ENCODE measurements at regions not wholly inside any gene's neighbourhood (a gene's known extent, or its start where the extent isn't known, plus 50 kb on each side); places are given as distances from the start of the nearest gene placed in this dataset.
"Not testable (repeated sequence)": the region's sequence is repeated elsewhere in the genome, so short reads cannot be mapped to it uniquely, and the experiment has no call there.

DNA sequence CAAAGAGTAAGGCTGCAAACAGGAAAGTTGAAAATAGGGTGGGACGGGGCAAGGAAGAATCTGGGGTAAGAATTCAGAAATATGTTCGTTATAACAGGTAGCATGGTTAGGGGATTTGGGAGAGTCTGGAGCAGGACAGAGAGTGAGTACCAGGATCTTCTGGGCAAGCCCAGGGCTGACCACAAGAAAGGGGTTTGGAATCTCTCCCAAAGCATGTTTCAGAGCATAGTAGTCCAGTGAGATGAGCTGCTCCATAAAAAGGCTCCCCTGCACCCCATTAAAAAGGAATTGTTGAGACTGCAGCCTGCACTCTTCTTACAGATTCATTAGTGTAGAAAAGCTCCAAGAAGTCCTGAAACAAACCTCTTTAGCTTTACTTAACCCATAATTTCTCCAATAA is 291.1 kb downstream of the MTX2 start:
- H3K9me3 Mint-ChIP-seq, result no peaks in the 10 kb centered on the region
- DNase-seq (ENCODE audit: low spot score in 2 of 2) (no peak), ATAC-seq (ENCODE audit: low read depth) (no peak)
- peaks cover 25% of the 10 kb centered on the region for H3K27me3 Mint-ChIP-seq
- H3K4me3 Mint-ChIP-seq, result no peak overlapping the region
- no peaks in the 10 kb centered on the region for H3K36me3 Mint-ChIP-seq
- H3K27ac Mint-ChIP-seq, result no peak overlapping the region
- no peaks in the 10 kb centered on the region for H3K4me1 Mint-ChIP-seq

- no peak for ATAC-seq (ENCODE audit: low read depth)
- Mint-ChIP-seq H3K27me3 (peaks cover 21% of the 10 kb centered on the region), H3K9me3 (no peaks in the 10 kb centered on the region), H3K27ac (no peak overlapping the region), H3K4me1 (no peaks in the 10 kb centered on the region), H3K4me3 (no peak overlapping the region), H3K36me3 (no peaks in the 10 kb centered on the region)
- DNase-seq (ENCODE audit: low spot score in 2 of 2), result no peak
Measured at GRCh38 chr2:176561706-176562105, 292.5 kb downstream of the MTX2 start.

- H3K27ac Mint-ChIP-seq, result no peak overlapping the region
- peaks cover 21% of the 10 kb centered on the region for H3K27me3 Mint-ChIP-seq
- no peak overlapping the region for H3K4me3 Mint-ChIP-seq
- DNase-seq (ENCODE audit: low spot score in 2 of 2), result no peak
- H3K36me3 Mint-ChIP-seq, result no peaks in the 10 kb centered on the region
- no peak for ATAC-seq (ENCODE audit: low read depth)
- no peaks in the 10 kb centered on the region for H3K9me3 Mint-ChIP-seq
- H3K4me1 Mint-ChIP-seq, result no peaks in the 10 kb centered on the region
Measured at GRCh38 chr2:176562359-176563078, 293.3 kb downstream of the MTX2 start.

- DNase-seq (ENCODE audit: low spot score in 2 of 2), result no peak
- no peak overlapping the region for H3K4me3 Mint-ChIP-seq
- no peaks in the 10 kb centered on the region for H3K9me3 Mint-ChIP-seq
- no peaks in the 10 kb centered on the region for H3K36me3 Mint-ChIP-seq
- H3K27me3 Mint-ChIP-seq, result peaks cover 11% of the 10 kb centered on the region
- H3K27ac Mint-ChIP-seq, result no peak overlapping the region
- ATAC-seq (ENCODE audit: low read depth), result no peak
- H3K4me1 Mint-ChIP-seq, result peaks cover 3% of the 10 kb centered on the region
Measured at GRCh38 chr2:176565641-176566323, 296.5 kb downstream of the MTX2 start.

DNA sequence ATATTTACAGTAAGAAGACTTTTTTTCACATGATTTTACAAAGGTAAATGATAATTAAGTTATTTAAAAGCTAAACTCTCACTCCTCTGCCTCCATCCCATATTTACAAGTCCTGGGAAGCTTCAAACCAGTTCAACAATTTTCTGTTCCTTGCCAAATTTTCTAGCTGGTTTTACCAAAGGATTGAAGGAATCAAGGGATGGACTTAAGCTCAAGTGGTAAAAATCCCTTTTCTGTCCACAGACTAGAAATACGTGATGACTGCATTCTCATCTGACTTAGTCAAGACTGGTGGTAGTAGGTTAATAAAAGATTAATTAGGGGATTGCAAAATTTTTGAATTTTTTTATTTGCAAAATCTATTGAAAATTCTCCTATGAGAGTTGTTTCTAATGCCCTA is 297.3 kb downstream of the MTX2 start:
- Mint-ChIP-seq H3K9me3 (no peaks in the 10 kb centered on the region), H3K4me3 (no peak overlapping the region), H3K27me3 (peaks cover 9% of the 10 kb centered on the region), H3K27ac (no peak overlapping the region), H3K4me1 (peaks cover 3% of the 10 kb centered on the region), H3K36me3 (no peaks in the 10 kb centered on the region)
- no peak for ATAC-seq (ENCODE audit: low read depth)
- DNase-seq (ENCODE audit: low spot score in 2 of 2), result no peak

DNA sequence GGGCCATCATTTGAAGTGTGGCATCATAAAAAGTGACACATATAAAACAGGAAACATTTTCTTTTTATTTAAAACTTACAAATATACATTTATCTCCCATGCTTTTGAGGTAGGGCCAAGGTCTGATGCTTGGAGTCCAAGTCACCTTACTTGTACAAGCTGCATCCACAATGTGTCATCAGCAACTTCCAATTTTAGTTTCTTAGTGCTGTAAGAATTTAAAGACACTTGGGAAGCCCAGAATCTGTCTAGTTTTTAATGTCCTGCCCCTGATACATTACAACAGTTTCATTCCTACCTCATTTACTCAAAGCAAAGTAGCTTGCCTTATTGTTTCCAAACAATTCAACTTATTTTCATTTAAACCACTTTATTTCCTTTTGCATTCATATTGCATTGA is 297.7 kb downstream of the MTX2 start:
- Mint-ChIP-seq H3K27me3 (peaks cover 9% of the 10 kb centered on the region), H3K9me3 (no peaks in the 10 kb centered on the region)
- ATAC-seq (ENCODE audit: low read depth), result no peak

GRCh38 chr2:176567361-176567760 is 298.1 kb downstream of the MTX2 start:
- Mint-ChIP-seq H3K4me3 (no peak overlapping the region), H3K27ac (no peak overlapping the region), H3K36me3 (no peaks in the 10 kb centered on the region), H3K4me1 (peaks cover 3% of the 10 kb centered on the region), H3K27me3 (peaks cover 9% of the 10 kb centered on the region), H3K9me3 (no peaks in the 10 kb centered on the region)
- ATAC-seq (ENCODE audit: low read depth) (no peak), DNase-seq (ENCODE audit: low spot score in 2 of 2) (no peak)

More for the DNA sequence above, 297.7 kb downstream of the MTX2 start:
- Mint-ChIP-seq H3K4me3 (no peak overlapping the region), H3K36me3 (no peaks in the 10 kb centered on the region), H3K4me1 (peaks cover 3% of the 10 kb centered on the region), H3K27ac (no peak overlapping the region)
- no peak for DNase-seq (ENCODE audit: low spot score in 2 of 2)

DNA sequence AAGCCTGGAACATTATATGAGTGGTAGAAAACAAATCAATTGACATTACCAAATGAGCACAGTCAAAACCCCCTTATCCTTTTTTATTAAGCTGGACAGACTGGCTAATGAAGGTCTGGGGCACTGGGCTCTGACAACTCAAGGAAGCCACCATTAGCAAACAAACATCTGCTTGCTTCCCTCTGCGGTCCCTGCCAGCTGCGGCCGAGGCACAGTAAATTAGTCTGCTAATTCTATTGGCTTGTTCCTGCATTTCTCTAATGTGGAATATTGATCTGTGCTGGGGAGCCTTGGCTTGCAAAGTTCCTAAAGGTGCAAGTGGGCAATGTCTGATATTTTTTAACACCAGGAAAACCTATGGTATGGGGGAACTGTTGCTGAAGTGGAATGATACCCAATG is 300.3 kb downstream of the MTX2 start:
- DNase-seq (ENCODE audit: low spot score in 2 of 2) (no peak), ATAC-seq (ENCODE audit: low read depth) (no peak)
- Mint-ChIP-seq H3K36me3 (no peaks in the 10 kb centered on the region), H3K4me3 (no peak overlapping the region), H3K4me1 (peaks cover 3% of the 10 kb centered on the region), H3K27me3 (peaks cover 3% of the 10 kb centered on the region), H3K27ac (no peak overlapping the region), H3K9me3 (no peaks in the 10 kb centered on the region)

GRCh38 chr2:176573612-176574483 is 304.6 kb downstream of the MTX2 start:
- H3K4me3 Mint-ChIP-seq, result no peak overlapping the region

GRCh38 chr2:176574484-176575236 is 305.4 kb downstream of the MTX2 start:
- ATAC-seq (ENCODE audit: low read depth) (no peak), DNase-seq (ENCODE audit: low spot score in 2 of 2) (no peak)
- H3K27me3 Mint-ChIP-seq, result peaks cover 8% of the 10 kb centered on the region
- no peaks in the 10 kb centered on the region for H3K36me3 Mint-ChIP-seq
- H3K27ac Mint-ChIP-seq, result no peak overlapping the region
- peaks cover 2% of the 10 kb centered on the region for H3K9me3 Mint-ChIP-seq
- H3K4me1 Mint-ChIP-seq, result no peaks in the 10 kb centered on the region
- H3K4me3 Mint-ChIP-seq, result no peak overlapping the region

More at GRCh38 chr2:176573612-176574483, 304.6 kb downstream of the MTX2 start:
- DNase-seq (ENCODE audit: low spot score in 2 of 2) (no peak), ATAC-seq (ENCODE audit: low read depth) (no peak)
- no peak overlapping the region for H3K27ac Mint-ChIP-seq
- H3K27me3 Mint-ChIP-seq, result peaks cover 8% of the 10 kb centered on the region
- no peaks in the 10 kb centered on the region for H3K36me3 Mint-ChIP-seq
- no peaks in the 10 kb centered on the region for H3K4me1 Mint-ChIP-seq
- peaks cover 2% of the 10 kb centered on the region for H3K9me3 Mint-ChIP-seq

DNA sequence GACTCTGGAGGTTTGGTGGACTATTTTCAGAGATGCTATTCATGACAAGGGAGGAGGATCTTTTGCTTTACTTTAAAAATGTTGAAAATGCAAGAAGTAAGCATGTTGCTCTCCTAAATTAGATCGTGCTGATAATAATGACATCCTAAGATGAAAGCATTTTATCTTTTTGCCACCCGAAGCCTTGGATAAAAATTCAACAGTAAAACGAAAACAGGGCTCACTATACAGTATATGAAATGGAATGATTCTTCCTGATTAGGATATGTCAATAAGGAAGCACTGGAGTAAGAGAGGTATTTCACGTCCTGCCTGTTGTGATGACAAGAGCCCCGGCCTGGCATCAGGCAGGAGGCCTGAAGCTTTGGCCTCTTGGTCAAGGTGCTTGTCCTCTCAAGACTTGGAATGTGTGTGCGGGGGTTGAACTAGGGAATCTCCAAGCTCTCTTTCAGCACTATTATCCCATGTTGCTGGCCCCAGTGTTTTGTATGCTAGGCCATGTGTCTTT is 306.0 kb downstream of the MTX2 start:
- no peaks in the 10 kb centered on the region for H3K4me1 Mint-ChIP-seq
- no peaks in the 10 kb centered on the region for H3K36me3 Mint-ChIP-seq
- H3K4me3 Mint-ChIP-seq, result no peak overlapping the region
- no peak for ATAC-seq (ENCODE audit: low read depth)
- H3K27me3 Mint-ChIP-seq, result peaks cover 8% of the 10 kb centered on the region
- H3K9me3 Mint-ChIP-seq, result peaks cover 2% of the 10 kb centered on the region
- DNase-seq (ENCODE audit: low spot score in 2 of 2), result no peak
- no peak overlapping the region for H3K27ac Mint-ChIP-seq

- DNase-seq (ENCODE audit: low spot score in 2 of 2) (no peak), ATAC-seq (ENCODE audit: low read depth) (no peak)
- no peaks in the 10 kb centered on the region for H3K4me1 Mint-ChIP-seq
Measured at GRCh38 chr2:176577054-176577453, 307.8 kb downstream of the MTX2 start.

DNA sequence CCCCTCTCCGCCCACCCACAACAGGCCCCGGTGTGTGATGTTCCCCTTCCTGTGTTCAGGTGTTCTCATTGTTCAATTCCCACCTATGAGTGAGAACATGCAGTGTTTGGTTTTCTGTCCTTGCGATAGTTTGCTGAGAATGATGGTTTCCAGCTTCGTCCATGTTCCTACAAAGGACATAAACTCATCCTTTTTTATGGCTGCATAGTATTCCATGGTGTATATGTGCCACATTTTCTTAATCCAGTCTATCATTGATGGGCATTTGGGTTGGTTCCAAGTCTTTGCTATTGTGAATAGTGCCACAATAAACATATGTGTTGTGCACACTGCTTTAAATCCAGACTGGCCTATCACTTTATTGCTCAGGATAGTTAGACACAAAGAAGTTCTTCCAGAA is 309.1 kb downstream of the MTX2 start:
- not testable (repeated sequence) for H3K4me3 Mint-ChIP-seq; H3K36me3 Mint-ChIP-seq; DNase-seq (ENCODE audit: low spot score in 2 of 2); H3K4me1 Mint-ChIP-seq; H3K9me3 Mint-ChIP-seq; H3K27me3 Mint-ChIP-seq; ATAC-seq (ENCODE audit: low read depth); H3K27ac Mint-ChIP-seq

More at GRCh38 chr2:176577054-176577453, 307.8 kb downstream of the MTX2 start:
- Mint-ChIP-seq H3K4me3 (no peak overlapping the region), H3K36me3 (no peaks in the 10 kb centered on the region), H3K9me3 (peaks cover 2% of the 10 kb centered on the region), H3K27ac (no peak overlapping the region), H3K27me3 (peaks cover 8% of the 10 kb centered on the region)

Data from memory B cell (primary cell).